Smooth muscle cell (in vitro differentiated cells): ENCODE measurements at regions not wholly inside any gene's neighbourhood (a gene's known extent, or its start where the extent isn't known, plus 50 kb on each side); places are given as distances from the start of the nearest gene placed in this dataset.

Experiments
- DNase-seq: peaks from one replicate; lab custom pipeline; 2025; ENCODE audit not compliant: unreplicated experiment; lab: John Stamatoyannopoulos, UW
- H2AFZ ChIP-seq: fragments of 200-600 bp; sonication (generic); 2 replicates; pipeline ENCODE4 v1.6.0; 2016; ENCODE audit warnings: antibody characterized with exemption, low read depth, mild to moderate bottlenecking
- H3F3A ChIP-seq: fragments of 200-600 bp; sonication (generic); 2 replicates; pipeline ENCODE4 v1.6.0; 2017; ENCODE audit warnings: antibody characterized with exemption, low read depth
- H3K27ac ChIP-seq: fragments of 200-600 bp; sonication (generic); 2 replicates; pipeline ENCODE4 v1.5.1; 2016; ENCODE audit warnings: low read depth, mild to moderate bottlenecking
- H3K27me3 ChIP-seq: fragments of 200-600 bp; sonication (generic); 2 replicates; pipeline ENCODE4 v1.6.1; 2016; ENCODE audit warnings: low read depth, mild to moderate bottlenecking
- H3K36me3 ChIP-seq: fragments of 200-600 bp; sonication (generic); 2 replicates; pipeline ENCODE4 v1.5.1; 2016; ENCODE audit warnings: low read depth
- H3K4me1 ChIP-seq: fragments of 200-600 bp; sonication (generic); 2 replicates; pipeline ENCODE4 v1.5.1; 2016; ENCODE audit warnings: low read depth
- H3K4me2 ChIP-seq: fragments of 200-600 bp; sonication (generic); 2 replicates; pipeline ENCODE4 v1.6.0; 2016; ENCODE audit warnings: mild to moderate bottlenecking
- H3K4me3 ChIP-seq: fragments of 200-600 bp; sonication (generic); 2 replicates; pipeline ENCODE4 v1.5.1; 2016; ENCODE audit warnings: mild to moderate bottlenecking
- H3K79me2 ChIP-seq: fragments of 200-600 bp; sonication (generic); 2 replicates; pipeline ENCODE4 v1.6.0; 2016; ENCODE audit warnings: low read depth, mild to moderate bottlenecking
- H3K9ac ChIP-seq: fragments of 200-600 bp; sonication (generic); 2 replicates; pipeline ENCODE4 v1.6.0; 2016; ENCODE audit warnings: low read depth
- H3K9me3 ChIP-seq: fragments of 200-600 bp; sonication (generic); replicated peaks from 2 replicates; pipeline ENCODE4 v1.5.1; 2016; ENCODE audit warnings: low read depth
- H4K20me1 ChIP-seq: fragments of 200-600 bp; sonication (generic); 2 replicates; pipeline ENCODE4 v1.6.0; 2016; ENCODE audit warnings: low read depth
- CTCF ChIP-seq: fragments of 200-600 bp; sonication (generic); IDR thresholded peaks from 2 replicates; pipeline ENCODE4 v1.5.1; 2017; ENCODE audit warnings: borderline replicate concordance, mild to moderate bottlenecking, antibody characterized with exemption; ENCODE audit not compliant: insufficient read depth, poor library complexity, severe bottlenecking
- WGBS: methylation state at CpG from one replicate; pipeline ENCODE4 v1.1.7; 2016; ENCODE audit warnings: low lambda C conversion rate; 5-methylcytosine and 5-hydroxymethylcytosine counted together

- WGBS = 89% methylated on average over 5 of the region's 5 CpGs
- no peak for TF ChIP-seq CTCF
Measured at GRCh38 chr7:35504365-35504764, 190.6 kb downstream of the HERPUD2 start.

GRCh38 chr7:35501681-35502080, 193.3 kb downstream of the HERPUD2 start:
- Histone ChIP-seq H4K20me1 (no peaks in the 10 kb centered on the region), H3K27me3 (no peaks in the 10 kb centered on the region), H3K4me2 (no peak overlapping the region), H2AFZ (no peak overlapping the region), H3K4me1 (peaks cover 5% of the 10 kb centered on the region), H3K36me3 (no peaks in the 10 kb centered on the region), H3K27ac (no peak overlapping the region), H3K79me2 (no peaks in the 10 kb centered on the region), H3K4me3 (no peak overlapping the region), H3F3A (no peaks in the 10 kb centered on the region), H3K9me3 (no peaks in the 10 kb centered on the region), H3K9ac (no peak overlapping the region)
- DNase-seq = no peak
- WGBS = 85% methylated on average over 3 of the region's 3 CpGs
- no peak for TF ChIP-seq CTCF

More at GRCh38 chr7:35504365-35504764, 190.6 kb downstream of the HERPUD2 start:
- H2AFZ ChIP-seq = no peak overlapping the region
- no peaks in the 10 kb centered on the region for H3K9me3 ChIP-seq
- H3K4me3 ChIP-seq = no peak overlapping the region
- no peak overlapping the region for H3K4me2 ChIP-seq
- no peak overlapping the region for H3K27ac ChIP-seq
- H3K27me3 ChIP-seq = no peaks in the 10 kb centered on the region
- H3F3A ChIP-seq = no peaks in the 10 kb centered on the region
- peaks cover 5% of the 10 kb centered on the region for H3K4me1 ChIP-seq
- no peak for DNase-seq
- no peak overlapping the region for H3K9ac ChIP-seq
- H3K36me3 ChIP-seq = no peaks in the 10 kb centered on the region
- H4K20me1 ChIP-seq = no peaks in the 10 kb centered on the region
- no peaks in the 10 kb centered on the region for H3K79me2 ChIP-seq

- no peak for TF ChIP-seq CTCF
- no peak for DNase-seq
- Histone ChIP-seq H3K4me3 (no peak overlapping the region), H3K9ac (no peak overlapping the region), H3K4me2 (no peak overlapping the region), H4K20me1 (no peaks in the 10 kb centered on the region), H2AFZ (no peak overlapping the region), H3F3A (no peaks in the 10 kb centered on the region), H3K27me3 (no peaks in the 10 kb centered on the region), H3K36me3 (no peaks in the 10 kb centered on the region), H3K4me1 (no peaks in the 10 kb centered on the region), H3K79me2 (no peaks in the 10 kb centered on the region), H3K9me3 (no peaks in the 10 kb centered on the region), H3K27ac (no peak overlapping the region)
- 93% methylated on average over 5 of the region's 5 CpGs for WGBS
Measured at GRCh38 chr7:35499226-35499625, 195.7 kb downstream of the HERPUD2 start.

- no peaks in the 10 kb centered on the region for H3K4me1 ChIP-seq
- H3K27me3 ChIP-seq = no peaks in the 10 kb centered on the region
- 97% methylated on average over 6 of the region's 6 CpGs for WGBS
- no peaks in the 10 kb centered on the region for H3F3A ChIP-seq
- H3K27ac ChIP-seq = no peak overlapping the region
- no peaks in the 10 kb centered on the region for H3K79me2 ChIP-seq
- TF ChIP-seq CTCF = no peak
- no peak overlapping the region for H3K4me2 ChIP-seq
- H3K4me3 ChIP-seq = no peak overlapping the region
- H3K9ac ChIP-seq = no peak overlapping the region
- DNase-seq = no peak
- H3K9me3 ChIP-seq = no peaks in the 10 kb centered on the region
- no peaks in the 10 kb centered on the region for H3K36me3 ChIP-seq
- no peak overlapping the region for H2AFZ ChIP-seq
- H4K20me1 ChIP-seq = no peaks in the 10 kb centered on the region
Measured at GRCh38 chr7:35498416-35498815, 196.5 kb downstream of the HERPUD2 start.
